ENCODE measurements at regions not wholly inside any gene's neighbourhood (a gene's known extent, or its start where the extent isn't known, plus 50 kb on each side); places are given as distances from the start of the nearest gene placed in this dataset.

GRCh38 chr3:59126446-59126845, 76.6 kb upstream of the CFAP20DC start:
- CTCF ChIA-PET = no interaction called here
- no peaks in the 10 kb centered on the region for H3K36me3 Mint-ChIP-seq (ENCODE audit: low read depth)

DNA sequence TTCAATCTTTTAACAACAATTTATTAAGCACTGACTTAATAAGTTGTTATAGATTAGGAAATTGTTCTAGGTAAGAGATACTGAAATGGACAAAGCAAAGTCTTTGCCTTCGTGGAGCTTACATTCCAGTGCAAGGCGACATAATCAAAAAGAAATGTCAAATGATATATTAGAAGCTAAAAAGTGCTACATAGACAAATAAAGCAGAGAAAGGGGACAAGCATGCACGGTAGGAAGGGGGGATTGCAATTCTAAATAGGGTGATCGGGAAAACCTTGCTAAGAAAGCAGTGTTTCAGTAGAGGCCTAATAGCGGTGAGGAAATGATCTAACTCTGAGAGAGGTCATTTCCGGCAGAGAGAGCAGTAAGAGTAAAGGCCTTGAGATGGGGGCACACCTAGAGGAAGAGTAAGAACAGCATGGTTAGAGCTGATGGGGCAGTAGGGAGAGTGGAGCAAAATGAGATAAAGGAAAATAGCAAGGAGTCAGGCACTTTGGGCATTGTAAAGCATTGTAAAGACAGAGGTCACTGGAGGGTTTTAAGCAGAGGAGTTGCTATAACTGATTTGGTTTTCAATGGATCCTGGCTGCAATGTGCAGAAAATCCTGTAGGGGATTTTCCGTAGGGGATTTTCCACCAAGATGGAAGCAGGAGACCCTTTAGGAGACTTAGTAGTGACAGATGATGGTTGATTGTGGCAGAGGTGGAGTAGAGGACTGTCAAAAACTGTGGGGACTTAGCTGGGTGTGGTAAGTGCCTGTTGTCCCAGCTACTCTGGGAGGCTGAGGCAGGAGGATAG, 71.7 kb upstream of the CFAP20DC start:
- H3K27me3 Mint-ChIP-seq = peaks cover 4% of the 10 kb centered on the region
- no peaks in the 10 kb centered on the region for H3K4me1 Mint-ChIP-seq
- H3K4me3 Mint-ChIP-seq = no peak overlapping the region
- no peak overlapping the region for H3K27ac Mint-ChIP-seq
- CTCF ChIA-PET = interaction anchor here (1.4 kb wide), 1 partner anchor 9 kb away, joined by 5 read pairs; no protein-coding TSS in a partner anchor
- DNase-seq = no peak
- no peaks in the 10 kb centered on the region for H3K9me3 Mint-ChIP-seq
- POLR2A ChIA-PET = no interaction called here
- H3K36me3 Mint-ChIP-seq (ENCODE audit: low read depth) = no peaks in the 10 kb centered on the region

More at GRCh38 chr3:59126446-59126845, 76.6 kb upstream of the CFAP20DC start:
- Mint-ChIP-seq H3K9me3 (no peaks in the 10 kb centered on the region), H3K27me3 (peaks cover 5% of the 10 kb centered on the region), H3K4me3 (no peak overlapping the region), H3K27ac (no peak overlapping the region), H3K4me1 (no peaks in the 10 kb centered on the region)
- POLR2A ChIA-PET = no interaction called here
- no peak for DNase-seq

DNA sequence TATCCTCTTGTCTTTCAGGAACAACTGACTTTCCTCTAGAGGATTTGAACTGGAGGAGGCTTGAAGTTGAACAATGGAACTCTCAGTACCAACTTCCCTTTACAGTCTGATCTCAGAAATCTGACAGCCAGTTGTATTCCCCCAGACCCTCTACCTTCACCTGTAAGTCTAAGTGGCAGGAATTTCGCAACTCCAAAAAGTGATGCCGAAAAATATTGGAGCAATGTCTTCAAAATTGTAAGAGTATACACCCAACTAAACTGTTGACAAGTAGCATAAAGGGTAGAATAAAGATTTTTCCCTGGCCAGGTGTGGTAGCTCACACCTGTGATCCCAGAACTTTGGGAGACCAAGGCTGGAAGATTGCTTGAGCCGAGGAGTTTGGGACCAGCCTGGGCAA, 69.1 kb upstream of the CFAP20DC start:
- Mint-ChIP-seq H3K27ac (no peak overlapping the region), H3K4me1 (no peaks in the 10 kb centered on the region), H3K4me3 (no peak overlapping the region), H3K36me3 (ENCODE audit: low read depth) (no peaks in the 10 kb centered on the region), H3K27me3 (peaks cover 4% of the 10 kb centered on the region), H3K9me3 (no peaks in the 10 kb centered on the region)
- POLR2A ChIA-PET = no interaction called here
- CTCF ChIA-PET = no interaction called here
- DNase-seq = no peak

DNA sequence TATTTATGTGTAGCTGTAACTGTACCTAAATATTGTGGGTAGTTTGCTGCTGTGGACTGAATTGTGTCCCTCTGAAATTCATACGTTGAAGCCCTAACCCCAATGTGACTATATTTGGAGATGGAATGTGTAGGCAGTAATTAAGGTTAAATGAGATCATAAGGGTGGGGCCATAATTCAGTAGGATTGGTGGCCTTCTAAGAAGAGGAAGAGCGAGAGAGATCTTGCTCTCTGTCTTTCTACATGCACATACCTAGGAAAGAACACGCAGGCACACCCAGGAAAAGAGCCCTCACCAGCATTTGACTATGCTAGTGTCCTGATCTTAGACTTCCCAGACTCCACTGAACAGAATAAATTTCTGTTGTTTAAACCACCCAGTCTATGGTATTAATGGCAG, 67.6 kb upstream of the CFAP20DC start:
- Mint-ChIP-seq H3K4me3 (no peak overlapping the region), H3K27me3 (peaks cover 5% of the 10 kb centered on the region), H3K36me3 (ENCODE audit: low read depth) (no peaks in the 10 kb centered on the region), H3K27ac (no peak overlapping the region), H3K4me1 (no peaks in the 10 kb centered on the region), H3K9me3 (no peaks in the 10 kb centered on the region)
- ChIA-PET POLR2A (no interaction called here), CTCF (no interaction called here)
- no peak for DNase-seq

DNA sequence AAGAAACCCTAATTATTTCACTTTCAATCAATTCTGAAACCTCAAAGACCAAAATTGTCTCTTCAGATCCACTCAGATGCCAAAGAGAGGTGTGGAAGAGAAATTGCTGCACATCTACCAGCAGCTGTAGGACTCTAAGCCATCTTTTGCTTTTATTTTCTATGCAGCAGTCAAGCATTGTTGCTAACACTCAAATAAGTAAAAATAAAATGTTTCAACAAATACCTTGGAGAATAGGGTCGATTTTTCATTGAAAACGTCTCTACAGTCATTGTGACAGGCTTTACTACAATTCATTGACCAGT, 66.4 kb upstream of the CFAP20DC start:
- no peaks in the 10 kb centered on the region for H3K36me3 Mint-ChIP-seq (ENCODE audit: low read depth)
- ChIA-PET POLR2A (no interaction called here), CTCF (no interaction called here)
- no peaks in the 10 kb centered on the region for H3K9me3 Mint-ChIP-seq
- H3K4me3 Mint-ChIP-seq = no peak overlapping the region
- H3K4me1 Mint-ChIP-seq = no peaks in the 10 kb centered on the region
- H3K27me3 Mint-ChIP-seq = peaks cover 8% of the 10 kb centered on the region
- no peak overlapping the region for H3K27ac Mint-ChIP-seq
- no peak for DNase-seq

DNA sequence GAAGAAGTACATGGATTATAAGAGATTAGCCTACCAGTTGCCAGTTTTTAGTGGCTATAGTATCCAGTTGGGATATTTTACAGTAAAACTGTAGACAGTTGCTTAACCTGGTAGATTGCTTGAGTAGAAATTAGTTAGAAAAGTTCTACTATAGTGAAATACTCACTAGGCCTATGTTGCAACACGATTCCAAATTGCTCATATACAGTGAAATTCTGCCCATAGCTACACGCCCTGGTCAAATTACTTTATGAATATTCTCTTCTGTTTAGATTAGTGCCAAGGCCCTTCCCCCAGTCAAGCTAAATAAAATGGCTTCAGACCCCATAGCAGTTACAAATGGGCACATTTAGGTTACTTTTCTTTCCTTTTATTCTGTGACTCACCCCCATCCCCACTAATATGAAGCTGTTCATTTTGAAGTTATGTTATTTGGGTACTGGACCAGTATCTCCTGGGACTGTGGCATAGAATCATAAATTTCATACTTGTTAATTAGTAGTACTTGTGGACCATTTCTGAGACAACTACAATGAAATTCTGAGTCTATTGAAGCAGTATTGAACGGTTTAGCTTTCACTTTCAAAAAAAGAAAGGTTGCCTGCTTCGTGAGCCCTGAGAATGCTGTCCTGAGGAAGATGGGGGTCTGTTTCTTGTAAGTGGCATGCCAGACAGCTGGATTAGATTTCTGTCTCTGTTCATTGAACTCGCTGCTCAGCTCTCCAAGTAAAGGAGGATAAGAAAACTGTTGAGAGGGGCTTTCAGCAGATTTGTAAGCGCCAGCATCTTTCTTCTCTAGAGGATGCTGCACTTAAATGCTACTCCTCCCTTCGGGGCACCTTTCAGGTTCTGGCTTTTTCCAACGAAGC, 65.8 kb upstream of the CFAP20DC start:
- no peak for DNase-seq
- no peaks in the 10 kb centered on the region for H3K9me3 Mint-ChIP-seq
- H3K36me3 Mint-ChIP-seq (ENCODE audit: low read depth) = no peaks in the 10 kb centered on the region
- CTCF ChIA-PET = no interaction called here
- POLR2A ChIA-PET = no interaction called here
- H3K27ac Mint-ChIP-seq = no peak overlapping the region
- H3K27me3 Mint-ChIP-seq = peaks cover 8% of the 10 kb centered on the region
- no peaks in the 10 kb centered on the region for H3K4me1 Mint-ChIP-seq
- no peak overlapping the region for H3K4me3 Mint-ChIP-seq

DNA sequence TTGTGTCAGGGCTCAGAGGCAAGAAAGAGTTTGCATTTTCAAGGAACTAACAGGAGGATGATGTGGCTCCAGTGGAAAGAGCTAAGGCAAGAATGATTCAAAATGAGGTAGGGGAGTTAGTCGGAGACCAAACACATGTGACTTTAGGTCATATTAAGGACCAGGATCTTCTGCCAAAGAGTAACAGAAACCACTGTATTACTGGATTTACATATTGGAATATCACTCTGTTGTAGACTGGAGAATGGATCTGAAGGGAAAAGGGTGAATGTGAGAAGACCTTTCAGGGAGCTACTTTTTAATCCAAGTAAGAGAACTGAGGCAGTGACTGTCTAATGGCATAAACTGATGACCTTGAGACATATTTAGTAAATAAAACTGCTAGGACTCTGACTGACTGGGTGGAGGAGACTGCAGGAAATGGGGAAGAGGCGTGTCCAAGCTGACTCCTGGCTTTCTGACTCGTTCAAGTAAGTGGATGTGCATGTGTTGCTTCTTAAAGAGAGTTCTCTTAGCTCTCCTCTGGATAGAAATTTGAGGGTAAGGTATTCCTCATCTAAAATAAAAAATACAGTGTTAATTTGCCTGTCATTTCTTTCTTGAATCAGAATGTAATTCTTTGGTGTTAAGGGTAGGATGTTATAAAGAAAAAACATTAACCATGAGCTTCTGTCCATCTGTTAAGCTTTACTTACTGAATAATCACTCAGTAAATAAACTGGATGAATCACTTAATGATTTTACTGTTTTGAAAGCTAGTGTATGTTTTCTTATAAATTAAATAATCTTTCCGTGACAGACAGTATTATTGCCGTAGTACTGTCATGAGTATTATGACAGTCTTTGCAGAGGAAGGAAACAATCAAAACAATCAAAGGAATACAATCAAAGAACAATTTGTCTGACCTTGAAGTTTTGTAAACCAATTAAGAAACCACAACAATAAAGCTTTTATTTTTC, 58.3 kb upstream of the CFAP20DC start:
- Mint-ChIP-seq H3K9me3 (no peaks in the 10 kb centered on the region), H3K27me3 (peaks cover 9% of the 10 kb centered on the region), H3K4me1 (no peaks in the 10 kb centered on the region), H3K27ac (no peak overlapping the region), H3K36me3 (ENCODE audit: low read depth) (no peaks in the 10 kb centered on the region), H3K4me3 (no peak overlapping the region)
- ChIA-PET CTCF (interaction anchor here (1.0 kb wide), 1 partner anchor 34 kb away, joined by 3 read pairs; no protein-coding TSS in a partner anchor), POLR2A (no interaction called here)
- no peak for DNase-seq

GRCh38 chr3:59106085-59106648, 56.3 kb upstream of the CFAP20DC start:
- Mint-ChIP-seq H3K9me3 (no peaks in the 10 kb centered on the region), H3K36me3 (ENCODE audit: low read depth) (no peaks in the 10 kb centered on the region), H3K27ac (no peak overlapping the region), H3K4me1 (no peaks in the 10 kb centered on the region), H3K27me3 (peaks cover 3% of the 10 kb centered on the region), H3K4me3 (no peak overlapping the region)
- DNase-seq = no peak
- ChIA-PET POLR2A (no interaction called here), CTCF (no interaction called here)

GRCh38 chr3:59103552-59103951, 53.7 kb upstream of the CFAP20DC start:
- H3K36me3 Mint-ChIP-seq (ENCODE audit: low read depth) = no peaks in the 10 kb centered on the region
- H3K27ac Mint-ChIP-seq = no peak overlapping the region
- H3K4me1 Mint-ChIP-seq = no peaks in the 10 kb centered on the region
- H3K9me3 Mint-ChIP-seq = no peaks in the 10 kb centered on the region
- no peak for DNase-seq
- no peak overlapping the region for H3K4me3 Mint-ChIP-seq
- ChIA-PET CTCF (interaction anchor here (0.7 kb wide), 1 partner anchor 83 kb away, joined by 3 read pairs; no protein-coding TSS in a partner anchor), POLR2A (no interaction called here)
- H3K27me3 Mint-ChIP-seq = no peaks in the 10 kb centered on the region

DNA sequence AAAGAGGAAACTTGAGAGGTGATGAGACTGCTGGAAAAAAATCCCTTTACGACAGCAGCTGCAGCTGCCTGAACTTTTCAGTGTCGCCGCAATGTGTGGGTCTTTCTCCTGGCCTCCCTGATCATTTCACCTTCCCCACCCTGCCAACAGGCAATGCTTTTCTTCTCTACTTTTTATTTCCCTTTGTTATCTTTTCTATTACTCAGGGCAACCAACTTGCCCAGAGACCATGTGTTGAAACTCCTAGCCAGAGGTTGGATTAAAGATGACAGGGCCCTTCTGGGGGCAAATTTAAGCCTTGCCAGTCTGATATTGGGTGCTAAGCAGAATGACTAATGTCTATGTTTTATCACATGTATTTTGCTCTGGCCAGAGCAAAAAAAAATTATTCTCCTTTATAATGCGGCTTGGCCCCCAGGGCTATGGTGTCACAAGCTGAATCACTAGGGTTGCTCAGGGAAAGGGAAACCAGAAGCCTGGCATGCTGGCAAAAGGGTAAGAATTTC, 51.5 kb upstream of the CFAP20DC start:
- peaks cover 5% of the 10 kb centered on the region for H3K27me3 Mint-ChIP-seq
- no peak overlapping the region for H3K4me3 Mint-ChIP-seq
- CTCF ChIA-PET = no interaction called here
- no peak overlapping the region for H3K27ac Mint-ChIP-seq
- no peaks in the 10 kb centered on the region for H3K9me3 Mint-ChIP-seq
- H3K36me3 Mint-ChIP-seq (ENCODE audit: low read depth) = no peaks in the 10 kb centered on the region
- no peak for DNase-seq
- no peaks in the 10 kb centered on the region for H3K4me1 Mint-ChIP-seq
- POLR2A ChIA-PET = no interaction called here
